ENCODE measurements at regions not wholly inside any gene's neighbourhood (a gene's known extent, or its start where the extent isn't known, plus 50 kb on each side); places are given as distances from the start of the nearest gene placed in this dataset.
"Not testable (repeated sequence)": the region's sequence is repeated elsewhere in the genome, so short reads cannot be mapped to it uniquely, and the experiment has no call there.

DNA sequence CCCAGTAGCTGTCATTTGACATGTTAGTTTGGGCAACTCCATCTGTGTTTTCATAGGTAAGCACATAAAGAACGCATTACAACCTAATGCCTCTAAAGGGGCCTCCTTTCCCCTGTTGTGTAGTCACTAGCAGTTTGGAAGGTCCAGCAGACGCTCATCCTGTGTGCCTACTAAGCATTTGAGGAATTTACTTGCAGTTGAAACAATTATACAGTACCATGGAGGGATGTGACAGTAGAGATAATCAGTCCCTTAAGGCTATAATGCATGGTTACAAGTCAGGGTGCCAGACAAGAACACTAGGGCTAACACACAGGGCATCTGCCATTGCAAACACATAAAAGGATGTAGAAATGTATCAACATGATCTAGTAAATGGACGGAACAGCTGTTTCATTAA, 138.3 kb downstream of the PCDH10 start:
- no peaks in the 10 kb centered on the region for H3K27me3 ChIP-seq (ENCODE audit: control insufficient read depth in 2 of 2, insufficient read depth in 2 of 2, low read length in 2 of 2)
- no peaks in the 10 kb centered on the region for H3K4me1 ChIP-seq (ENCODE audit: control insufficient read depth in 1 of 2, insufficient read depth in 2 of 2, low read length in 2 of 2)
- Mint-ChIP-seq H3K4me1 (no peaks in the 10 kb centered on the region), H3K9me3 (peaks cover 0 to 2% (median 0%) of the 10 kb centered on the region in 7 donors), H3K4me3 (no peak overlapping the region), H3K27me3 (ENCODE audit: low read depth in 3 of 3) (no peaks in the 10 kb centered on the region), H3K27ac (no peak overlapping the region), H3K36me3 (no peaks in the 10 kb centered on the region)
- H2AFZ ChIP-seq (ENCODE audit: insufficient read depth, low read depth, low read length, poor library complexity, severe bottlenecking), result no peak overlapping the region
- intact Hi-C loops (cut with micrococcal nuclease), result no loop called here
- H3K27ac ChIP-seq (ENCODE audit: low read depth in 1 of 2, low read length in 2 of 2), result no peak overlapping the region
- TF ChIP-seq, protein P1, sequence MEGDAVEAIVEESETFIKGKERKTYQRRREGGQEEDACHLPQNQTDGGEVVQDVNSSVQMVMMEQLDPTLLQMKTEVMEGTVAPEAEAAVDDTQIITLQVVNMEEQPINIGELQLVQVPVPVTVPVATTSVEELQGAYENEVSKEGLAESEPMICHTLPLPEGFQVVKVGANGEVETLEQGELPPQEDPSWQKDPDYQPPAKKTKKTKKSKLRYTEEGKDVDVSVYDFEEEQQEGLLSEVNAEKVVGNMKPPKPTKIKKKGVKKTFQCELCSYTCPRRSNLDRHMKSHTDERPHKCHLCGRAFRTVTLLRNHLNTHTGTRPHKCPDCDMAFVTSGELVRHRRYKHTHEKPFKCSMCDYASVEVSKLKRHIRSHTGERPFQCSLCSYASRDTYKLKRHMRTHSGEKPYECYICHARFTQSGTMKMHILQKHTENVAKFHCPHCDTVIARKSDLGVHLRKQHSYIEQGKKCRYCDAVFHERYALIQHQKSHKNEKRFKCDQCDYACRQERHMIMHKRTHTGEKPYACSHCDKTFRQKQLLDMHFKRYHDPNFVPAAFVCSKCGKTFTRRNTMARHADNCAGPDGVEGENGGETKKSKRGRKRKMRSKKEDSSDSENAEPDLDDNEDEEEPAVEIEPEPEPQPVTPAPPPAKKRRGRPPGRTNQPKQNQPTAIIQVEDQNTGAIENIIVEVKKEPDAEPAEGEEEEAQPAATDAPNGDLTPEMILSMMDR (IDR thresholded peaks at IDR 0.05), result no peak
- DNase-seq, result no peak
- H3K9me3 ChIP-seq (replicated peaks in 1 of 2; ENCODE audit: control insufficient read depth in 1 of 2, insufficient read depth in 1 of 2, low read length in 2 of 2), result no peaks in the 10 kb centered on the region
- H3K36me3 ChIP-seq (replicated peaks in 1 of 2; ENCODE audit: control insufficient read depth in 1 of 2, insufficient read depth in 2 of 2, low read length in 2 of 2), result no peaks in the 10 kb centered on the region
- H4K20me1 ChIP-seq (ENCODE audit: insufficient read depth, low read length), result no peaks in the 10 kb centered on the region
- 100% methylated on average over 1 of the region's 3 CpGs for WGBS (ENCODE audit: insufficient coverage)
- no peaks in the 10 kb centered on the region for H3K79me2 ChIP-seq (ENCODE audit: insufficient read depth, low read length)
- H3K9ac ChIP-seq (ENCODE audit: insufficient read depth, low read length, poor library complexity, severe bottlenecking), result no peak overlapping the region
- H3K4me3 ChIP-seq (replicated peaks in 1 of 3; ENCODE audit: low read depth in 2 of 3, low read length in 3 of 3), result no peak overlapping the region
- no peak overlapping the region for H3K4me2 ChIP-seq (replicated peaks; ENCODE audit: extremely low read depth, low read length, poor library complexity, severe bottlenecking)

DNA sequence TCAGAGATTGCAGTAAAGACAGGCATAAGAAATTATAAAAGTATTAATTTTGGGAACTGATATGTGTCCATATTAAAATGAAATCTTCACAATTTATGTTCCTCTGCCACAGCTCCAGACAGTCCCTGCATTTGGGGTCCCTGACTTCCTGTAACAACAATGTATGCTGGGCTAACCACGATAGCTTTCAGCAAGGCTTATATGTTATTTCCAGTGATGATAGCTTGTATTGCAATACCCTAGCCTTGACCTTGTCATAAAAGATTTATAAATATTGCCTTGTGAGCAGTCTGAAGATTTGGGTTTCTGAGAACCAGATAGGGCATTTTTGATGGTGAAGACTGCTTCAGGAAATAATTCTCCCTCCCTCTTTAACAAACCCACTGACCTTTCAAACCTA, 129.5 kb downstream of the PCDH10 start:
- H2AFZ ChIP-seq (ENCODE audit: insufficient read depth, low read depth, low read length, poor library complexity, severe bottlenecking), result no peak overlapping the region

DNA sequence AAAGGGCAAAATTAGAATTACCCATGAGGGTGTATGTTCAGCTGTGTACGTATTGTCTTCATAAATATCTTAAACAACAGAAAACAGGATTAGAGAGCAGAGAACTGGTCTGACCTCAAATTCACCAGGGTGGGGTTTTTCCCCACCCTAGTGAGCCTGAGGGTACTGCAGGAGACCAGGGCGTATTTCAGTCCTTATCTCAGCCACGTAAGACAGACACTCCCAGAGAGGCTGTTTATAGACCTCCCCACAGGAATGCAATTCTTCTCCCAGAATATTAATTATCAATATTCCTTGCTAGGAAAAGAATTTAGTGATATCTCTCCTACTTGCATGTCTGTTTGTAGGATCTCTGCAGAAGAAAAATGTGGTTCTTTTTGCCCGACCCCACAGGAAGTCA, 128.8 kb downstream of the PCDH10 start:
- H3K79me2 ChIP-seq (ENCODE audit: insufficient read depth, low read length); H3K27ac ChIP-seq (ENCODE audit: low read depth in 1 of 2, low read length in 2 of 2); H3K27me3 ChIP-seq (ENCODE audit: control insufficient read depth in 2 of 2, insufficient read depth in 2 of 2, low read length in 2 of 2); H3K4me2 ChIP-seq (replicated peaks; ENCODE audit: extremely low read depth, low read length, poor library complexity, severe bottlenecking); intact Hi-C loops (cut with micrococcal nuclease); H3K4me3 ChIP-seq (replicated peaks in 1 of 3; ENCODE audit: low read depth in 2 of 3, low read length in 3 of 3); H3K27me3 Mint-ChIP-seq (ENCODE audit: low read depth in 3 of 3); H3K9me3 Mint-ChIP-seq; H3K4me1 ChIP-seq (ENCODE audit: control insufficient read depth in 1 of 2, insufficient read depth in 2 of 2, low read length in 2 of 2); H3K27ac Mint-ChIP-seq; H3K9me3 ChIP-seq (replicated peaks in 1 of 2; ENCODE audit: control insufficient read depth in 1 of 2, insufficient read depth in 1 of 2, low read length in 2 of 2); H3K9ac ChIP-seq (ENCODE audit: insufficient read depth, low read length, poor library complexity, severe bottlenecking); H4K20me1 ChIP-seq (ENCODE audit: insufficient read depth, low read length); H3K4me3 Mint-ChIP-seq; DNase-seq; H3K36me3 ChIP-seq (replicated peaks in 1 of 2; ENCODE audit: control insufficient read depth in 1 of 2, insufficient read depth in 2 of 2, low read length in 2 of 2); H3K36me3 Mint-ChIP-seq; H3K4me1 Mint-ChIP-seq; H2AFZ ChIP-seq (ENCODE audit: insufficient read depth, low read depth, low read length, poor library complexity, severe bottlenecking): not testable (repeated sequence)
- no CpG with 5 or more reads among the region's 4 CpGs for WGBS (ENCODE audit: insufficient coverage)

More for the DNA sequence above, 129.5 kb downstream of the PCDH10 start:
- Histone ChIP-seq H3K4me1 (ENCODE audit: control insufficient read depth in 1 of 2, insufficient read depth in 2 of 2, low read length in 2 of 2) (no peaks in the 10 kb centered on the region), H3K36me3 (replicated peaks in 1 of 2; ENCODE audit: control insufficient read depth in 1 of 2, insufficient read depth in 2 of 2, low read length in 2 of 2) (no peaks in the 10 kb centered on the region), H4K20me1 (ENCODE audit: insufficient read depth, low read length) (no peaks in the 10 kb centered on the region), H3K9ac (ENCODE audit: insufficient read depth, low read length, poor library complexity, severe bottlenecking) (no peak overlapping the region), H3K79me2 (ENCODE audit: insufficient read depth, low read length) (no peaks in the 10 kb centered on the region), H3K9me3 (replicated peaks in 1 of 2; ENCODE audit: control insufficient read depth in 1 of 2, insufficient read depth in 1 of 2, low read length in 2 of 2) (no peaks in the 10 kb centered on the region), H3K27ac (ENCODE audit: low read depth in 1 of 2, low read length in 2 of 2) (no peak overlapping the region), H3K4me2 (replicated peaks; ENCODE audit: extremely low read depth, low read length, poor library complexity, severe bottlenecking) (no peak overlapping the region), H3K4me3 (replicated peaks in 1 of 3; ENCODE audit: low read depth in 2 of 3, low read length in 3 of 3) (no peak overlapping the region), H3K27me3 (ENCODE audit: control insufficient read depth in 2 of 2, insufficient read depth in 2 of 2, low read length in 2 of 2) (no peaks in the 10 kb centered on the region)
- intact Hi-C loops (cut with micrococcal nuclease), result no loop called here
- Mint-ChIP-seq H3K27me3 (ENCODE audit: low read depth in 3 of 3) (no peaks in the 10 kb centered on the region), H3K36me3 (no peaks in the 10 kb centered on the region), H3K4me1 (no peaks in the 10 kb centered on the region), H3K9me3 (peaks cover 0 to 9% (median 3%) of the 10 kb centered on the region in 7 donors), H3K27ac (no peak overlapping the region), H3K4me3 (no peak overlapping the region)
- no peak for DNase-seq
- no CpG with 5 or more reads among the region's 1 CpG for WGBS (ENCODE audit: insufficient coverage)
- TF ChIP-seq, protein P1 (IDR thresholded peaks at IDR 0.05), result no peak
